ENCODE measurements at regions not wholly inside any gene's neighbourhood (a gene's known extent, or its start where the extent isn't known, plus 50 kb on each side); places are given as distances from the start of the nearest gene placed in this dataset.

DNA sequence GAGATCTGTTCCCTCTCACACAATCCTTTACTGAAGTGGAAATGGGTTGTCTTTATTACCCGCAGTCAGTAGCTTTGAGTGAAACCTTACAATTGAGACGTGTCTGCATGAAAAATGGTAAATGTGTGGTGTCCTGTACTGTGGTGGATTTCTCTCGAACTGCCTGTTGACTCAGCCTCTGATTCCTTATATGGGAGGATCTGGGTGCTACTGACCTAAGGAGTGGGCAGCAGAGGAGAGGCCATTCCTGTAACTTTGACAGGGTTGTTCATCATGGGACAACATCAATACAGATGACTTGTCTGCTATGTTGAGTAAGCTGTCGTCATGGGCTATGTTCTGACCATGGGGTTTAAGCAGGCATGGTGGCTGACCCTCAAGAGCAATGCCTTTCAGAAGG lies 159.6 kb upstream of the WDR1 start:
- in situ Hi-C loops (cut with MboI; ENCODE audit: low sequenced_read_pairs): no loop called here
- no peak overlapping the region for H3K9ac ChIP-seq (ENCODE audit: low read depth, low read length)

More for the DNA sequence above, 159.6 kb upstream of the WDR1 start:
- no peaks in the 10 kb centered on the region for H3K36me3 ChIP-seq (ENCODE audit: control insufficient read depth, insufficient read depth, low read length)
- no peak overlapping the region for H2AK5ac ChIP-seq (ENCODE audit: low read depth, low read length)
- H2AFZ ChIP-seq (replicated peaks; ENCODE audit: low read length, poor library complexity): no peak overlapping the region
- no peak overlapping the region for H2BK120ac ChIP-seq (ENCODE audit: low read depth, low read length)
- ATAC-seq (ENCODE audit: low read depth) (no peak), DNase-seq (no peak)
- H4K91ac ChIP-seq (ENCODE audit: insufficient read depth, low read depth, low read length): no peak overlapping the region
- peaks cover 5% of the 10 kb centered on the region; the same call in 1 of the 2 replicates for H3K9me3 ChIP-seq (ENCODE audit: control insufficient read depth, insufficient read depth, low read length)
- H3K14ac ChIP-seq (replicated peaks; ENCODE audit: low read depth, low read length): no peak overlapping the region
- no peak overlapping the region for H2BK15ac ChIP-seq (ENCODE audit: low read depth, low read length)
- no TSS peak for BruUV-seq (replicated peaks)
- no peak overlapping the region for H2AK9ac ChIP-seq (replicated peaks; ENCODE audit: low read depth, low read length, poor library complexity)
- H3K79me1 ChIP-seq (ENCODE audit: low read depth in 1 of 2, low read length in 2 of 2): no peaks in the 10 kb centered on the region
- no peak overlapping the region for H3K4me2 ChIP-seq (ENCODE audit: low read depth, low read length)
- H4K5ac ChIP-seq (ENCODE audit: low read depth, low read length): no peak overlapping the region
- H3K18ac ChIP-seq (ENCODE audit: low read depth, low read length): no peak overlapping the region
- 30% methylated on average over 2 of the region's 4 CpGs; no CpG with 5 or more reads in 1 of the 2 experiments for WGBS, 2 experiments (ENCODE audit: extremely low coverage in 2 of 2, insufficient read length in 1 of 2)
- dilution Hi-C loops (cut with HindIII; ENCODE audit: low sequenced_read_pairs, unreplicated experiment) (no loop called here), intact Hi-C loops (cut with micrococcal nuclease) (no loop called here)
- H4K20me1 ChIP-seq (ENCODE audit: insufficient read depth, low read length): no peaks in the 10 kb centered on the region
- no peak overlapping the region for H3K27ac ChIP-seq (ENCODE audit: insufficient read depth, low read length)
- no peak overlapping the region for H3K4ac ChIP-seq (ENCODE audit: low read depth, low read length)
- H2BK5ac ChIP-seq (ENCODE audit: low read depth, low read length, poor library complexity, severe bottlenecking): no peak overlapping the region
- no peak overlapping the region for H3K4me3 ChIP-seq (ENCODE audit: insufficient read depth, low read depth, low read length)
- TF ChIP-seq MXI1 (IDR thresholded peaks at IDR 0.05; ENCODE audit: borderline replicate concordance, low read depth, low read length): no peak
- TF ChIP-seq CEBPB (IDR thresholded peaks at IDR 0.05; ENCODE audit: low read depth, low read length): no peak
- TF ChIP-seq, protein P1, sequence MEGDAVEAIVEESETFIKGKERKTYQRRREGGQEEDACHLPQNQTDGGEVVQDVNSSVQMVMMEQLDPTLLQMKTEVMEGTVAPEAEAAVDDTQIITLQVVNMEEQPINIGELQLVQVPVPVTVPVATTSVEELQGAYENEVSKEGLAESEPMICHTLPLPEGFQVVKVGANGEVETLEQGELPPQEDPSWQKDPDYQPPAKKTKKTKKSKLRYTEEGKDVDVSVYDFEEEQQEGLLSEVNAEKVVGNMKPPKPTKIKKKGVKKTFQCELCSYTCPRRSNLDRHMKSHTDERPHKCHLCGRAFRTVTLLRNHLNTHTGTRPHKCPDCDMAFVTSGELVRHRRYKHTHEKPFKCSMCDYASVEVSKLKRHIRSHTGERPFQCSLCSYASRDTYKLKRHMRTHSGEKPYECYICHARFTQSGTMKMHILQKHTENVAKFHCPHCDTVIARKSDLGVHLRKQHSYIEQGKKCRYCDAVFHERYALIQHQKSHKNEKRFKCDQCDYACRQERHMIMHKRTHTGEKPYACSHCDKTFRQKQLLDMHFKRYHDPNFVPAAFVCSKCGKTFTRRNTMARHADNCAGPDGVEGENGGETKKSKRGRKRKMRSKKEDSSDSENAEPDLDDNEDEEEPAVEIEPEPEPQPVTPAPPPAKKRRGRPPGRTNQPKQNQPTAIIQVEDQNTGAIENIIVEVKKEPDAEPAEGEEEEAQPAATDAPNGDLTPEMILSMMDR (conservative IDR thresholded peaks at IDR 0.05; ENCODE audit: low read depth, low read length): no peak
- no peak for TF ChIP-seq FOS (IDR thresholded peaks at IDR 0.05; ENCODE audit: low read depth, low read length)
- TF ChIP-seq NFE2L2 (IDR thresholded peaks at IDR 0.05; ENCODE audit: low read depth, low read length): no peak
- no peak for TF ChIP-seq RCOR1 (IDR thresholded peaks at IDR 0.05; ENCODE audit: insufficient replicate concordance, low read length)
- no peak for TF ChIP-seq RFX5 (IDR thresholded peaks at IDR 0.05; ENCODE audit: low read depth, low read length)
- TF ChIP-seq POLR2A (IDR thresholded peaks at IDR 0.05; ENCODE audit: low read depth, low read length): no peak
- TF ChIP-seq, protein P2, sequence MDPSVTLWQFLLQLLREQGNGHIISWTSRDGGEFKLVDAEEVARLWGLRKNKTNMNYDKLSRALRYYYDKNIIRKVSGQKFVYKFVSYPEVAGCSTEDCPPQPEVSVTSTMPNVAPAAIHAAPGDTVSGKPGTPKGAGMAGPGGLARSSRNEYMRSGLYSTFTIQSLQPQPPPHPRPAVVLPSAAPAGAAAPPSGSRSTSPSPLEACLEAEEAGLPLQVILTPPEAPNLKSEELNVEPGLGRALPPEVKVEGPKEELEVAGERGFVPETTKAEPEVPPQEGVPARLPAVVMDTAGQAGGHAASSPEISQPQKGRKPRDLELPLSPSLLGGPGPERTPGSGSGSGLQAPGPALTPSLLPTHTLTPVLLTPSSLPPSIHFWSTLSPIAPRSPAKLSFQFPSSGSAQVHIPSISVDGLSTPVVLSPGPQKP (IDR thresholded peaks at IDR 0.05; ENCODE audit: borderline replicate concordance, low read depth, low read length): no peak
- TF ChIP-seq RAD21 (IDR thresholded peaks at IDR 0.05; ENCODE audit: low read length): no peak
- no peak for TF ChIP-seq MAZ (IDR thresholded peaks at IDR 0.05; ENCODE audit: borderline replicate concordance, low read depth, low read length)
- TF ChIP-seq SMC3 (IDR thresholded peaks at IDR 0.05; ENCODE audit: low read depth, low read length): no peak
- TF ChIP-seq, protein P3, sequence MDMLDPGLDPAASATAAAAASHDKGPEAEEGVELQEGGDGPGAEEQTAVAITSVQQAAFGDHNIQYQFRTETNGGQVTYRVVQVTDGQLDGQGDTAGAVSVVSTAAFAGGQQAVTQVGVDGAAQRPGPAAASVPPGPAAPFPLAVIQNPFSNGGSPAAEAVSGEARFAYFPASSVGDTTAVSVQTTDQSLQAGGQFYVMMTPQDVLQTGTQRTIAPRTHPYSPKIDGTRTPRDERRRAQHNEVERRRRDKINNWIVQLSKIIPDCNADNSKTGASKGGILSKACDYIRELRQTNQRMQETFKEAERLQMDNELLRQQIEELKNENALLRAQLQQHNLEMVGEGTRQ (IDR thresholded peaks at IDR 0.05; ENCODE audit: low read depth, low read length): no peak
- no peak for TF ChIP-seq MAFK (IDR thresholded peaks at IDR 0.05; ENCODE audit: low read depth, low read length)
- TF ChIP-seq CHD1 (IDR thresholded peaks at IDR 0.05; ENCODE audit: low read depth, low read length): no peak
- no peak for TF ChIP-seq BHLHE40 (IDR thresholded peaks at IDR 0.05; ENCODE audit: low read depth, low read length)
- no peak overlapping the region for H3K23ac ChIP-seq (ENCODE audit: low read depth, low read length)
- no peak overlapping the region for H3K56ac ChIP-seq (ENCODE audit: extremely low read depth, insufficient read depth, low read length)
- ChIA-PET CTCF (no interaction called here), POLR2A (ENCODE audit: unreplicated experiment) (no interaction called here)
- H3K9me1 ChIP-seq (ENCODE audit: insufficient read depth, low read length): no peaks in the 10 kb centered on the region
- no peak overlapping the region for H2BK20ac ChIP-seq (ENCODE audit: low read depth, low read length)
- H3K4me1 ChIP-seq (ENCODE audit: control insufficient read depth, insufficient read depth, low read length): no peaks in the 10 kb centered on the region
- H3K27me3 ChIP-seq (ENCODE audit: control insufficient read depth, insufficient read depth, low read length): no peaks in the 10 kb centered on the region
- no peak overlapping the region for H4K8ac ChIP-seq (ENCODE audit: low read depth in 2 of 2, low read length in 2 of 2)
